ENCODE measurements at regions not wholly inside any gene's neighbourhood (a gene's known extent, or its start where the extent isn't known, plus 50 kb on each side); places are given as distances from the start of the nearest gene placed in this dataset.
A peak's percentile ranks its signal among the peaks of the same experiment; 100 is the strongest.

DNA sequence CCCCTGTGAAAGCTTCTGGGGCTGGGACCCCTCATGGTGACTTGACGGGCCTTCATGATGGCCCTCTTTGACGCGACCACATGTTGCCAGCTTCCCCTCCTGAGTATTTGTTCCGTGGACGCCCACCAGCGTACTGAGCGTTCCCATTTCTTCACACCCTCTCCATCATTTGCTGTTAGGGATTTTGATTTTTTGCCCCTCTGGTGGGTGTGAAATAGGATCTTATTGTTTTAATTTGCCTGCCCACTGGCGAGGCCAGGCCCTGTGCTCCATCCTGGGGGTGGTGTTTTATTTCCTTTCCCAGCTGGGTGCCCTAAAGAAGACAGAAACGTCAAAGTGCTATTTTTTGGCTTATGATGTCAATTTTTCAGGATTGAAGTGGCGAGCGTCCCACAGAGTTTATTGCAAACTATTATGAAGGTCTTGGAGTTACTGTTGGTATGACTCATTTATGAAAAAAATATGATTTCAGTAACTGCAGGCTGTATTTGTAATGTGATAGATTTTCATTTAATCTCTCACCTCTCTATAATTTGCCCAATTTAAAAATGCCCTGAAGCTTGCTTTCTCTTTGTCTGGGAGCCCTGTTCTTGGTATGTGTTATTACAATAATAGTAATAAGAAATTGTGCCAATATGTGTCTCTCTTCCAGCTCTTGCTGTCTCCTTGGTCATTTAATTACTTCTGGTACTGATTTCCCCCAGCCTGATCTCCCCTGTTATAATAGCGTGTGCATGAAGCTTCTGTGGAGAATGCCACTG lies 99.6 kb downstream of the SLC25A47 start:
- Histone ChIP-seq H3K9me3 (no peaks in the 10 kb centered on the region), H3K4me3 (no peak overlapping the region), H3K27me3 (no peaks in the 10 kb centered on the region), H3K36me3 (no peaks in the 10 kb centered on the region), H3K4me1 (peaks cover 21% of the 10 kb centered on the region), H3K27ac (peak overlapping the region; percentile 45)
- no peak for DNase-seq (ENCODE audit: low spot score in 2 of 2)
- WGBS = 63% methylated on average over 12 of the region's 12 CpGs
- TF ChIP-seq EP300 (IDR thresholded peaks at IDR 0.05) (no peak), POLR2A (IDR thresholded peaks at IDR 0.05) (no peak), POLR2AphosphoS5 (IDR thresholded peaks at IDR 0.05) (no peak)
- TF ChIP-seq, protein P1, sequence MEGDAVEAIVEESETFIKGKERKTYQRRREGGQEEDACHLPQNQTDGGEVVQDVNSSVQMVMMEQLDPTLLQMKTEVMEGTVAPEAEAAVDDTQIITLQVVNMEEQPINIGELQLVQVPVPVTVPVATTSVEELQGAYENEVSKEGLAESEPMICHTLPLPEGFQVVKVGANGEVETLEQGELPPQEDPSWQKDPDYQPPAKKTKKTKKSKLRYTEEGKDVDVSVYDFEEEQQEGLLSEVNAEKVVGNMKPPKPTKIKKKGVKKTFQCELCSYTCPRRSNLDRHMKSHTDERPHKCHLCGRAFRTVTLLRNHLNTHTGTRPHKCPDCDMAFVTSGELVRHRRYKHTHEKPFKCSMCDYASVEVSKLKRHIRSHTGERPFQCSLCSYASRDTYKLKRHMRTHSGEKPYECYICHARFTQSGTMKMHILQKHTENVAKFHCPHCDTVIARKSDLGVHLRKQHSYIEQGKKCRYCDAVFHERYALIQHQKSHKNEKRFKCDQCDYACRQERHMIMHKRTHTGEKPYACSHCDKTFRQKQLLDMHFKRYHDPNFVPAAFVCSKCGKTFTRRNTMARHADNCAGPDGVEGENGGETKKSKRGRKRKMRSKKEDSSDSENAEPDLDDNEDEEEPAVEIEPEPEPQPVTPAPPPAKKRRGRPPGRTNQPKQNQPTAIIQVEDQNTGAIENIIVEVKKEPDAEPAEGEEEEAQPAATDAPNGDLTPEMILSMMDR (IDR thresholded peaks at IDR 0.05) = no peak

DNA sequence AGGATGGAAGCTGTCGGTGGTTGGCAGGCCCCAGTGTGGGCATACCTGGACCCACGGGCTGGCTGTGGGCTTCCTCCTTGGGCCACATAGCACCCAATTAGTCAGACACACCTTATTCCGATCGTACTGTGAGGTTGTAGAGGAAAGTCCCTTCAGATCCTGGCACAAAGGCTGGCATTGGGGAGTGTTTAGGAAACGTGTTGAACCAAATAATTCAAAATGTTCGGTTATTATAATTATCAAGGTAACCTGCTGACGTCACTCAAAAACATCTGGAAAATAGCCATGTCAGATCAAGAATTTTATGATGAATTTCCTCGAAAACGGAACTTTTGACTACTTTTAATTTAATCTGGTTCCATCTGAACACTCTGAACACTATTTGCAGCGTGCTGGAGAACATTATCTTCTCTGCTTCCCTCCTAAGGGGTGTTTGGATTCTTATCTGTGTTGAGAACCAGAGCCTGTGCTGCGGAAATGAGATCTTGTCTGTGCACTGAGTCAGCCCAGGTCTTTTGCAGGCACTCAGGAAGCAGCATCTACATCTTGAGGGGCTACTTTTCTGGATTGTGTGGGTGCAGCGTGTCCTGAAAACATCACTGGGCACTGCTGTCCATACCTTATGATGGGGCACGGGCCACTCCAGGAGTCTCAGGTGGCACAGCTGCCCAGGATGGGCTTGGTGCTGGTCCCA lies 100.3 kb downstream of the SLC25A47 start:
- Histone ChIP-seq H3K9me3 (no peaks in the 10 kb centered on the region), H3K4me1 (peaks cover 21% of the 10 kb centered on the region), H3K36me3 (no peaks in the 10 kb centered on the region), H3K27me3 (no peaks in the 10 kb centered on the region), H3K4me3 (no peak overlapping the region), H3K27ac (peak overlapping the region; percentile 45)
- 66% methylated on average over 13 of the region's 13 CpGs for WGBS
- no peak for DNase-seq (ENCODE audit: low spot score in 2 of 2)
- TF ChIP-seq EP300 (IDR thresholded peaks at IDR 0.05) (no peak), POLR2AphosphoS5 (IDR thresholded peaks at IDR 0.05) (no peak), POLR2A (IDR thresholded peaks at IDR 0.05) (no peak)
- TF ChIP-seq, protein P1 (IDR thresholded peaks at IDR 0.05) = no peak

DNA sequence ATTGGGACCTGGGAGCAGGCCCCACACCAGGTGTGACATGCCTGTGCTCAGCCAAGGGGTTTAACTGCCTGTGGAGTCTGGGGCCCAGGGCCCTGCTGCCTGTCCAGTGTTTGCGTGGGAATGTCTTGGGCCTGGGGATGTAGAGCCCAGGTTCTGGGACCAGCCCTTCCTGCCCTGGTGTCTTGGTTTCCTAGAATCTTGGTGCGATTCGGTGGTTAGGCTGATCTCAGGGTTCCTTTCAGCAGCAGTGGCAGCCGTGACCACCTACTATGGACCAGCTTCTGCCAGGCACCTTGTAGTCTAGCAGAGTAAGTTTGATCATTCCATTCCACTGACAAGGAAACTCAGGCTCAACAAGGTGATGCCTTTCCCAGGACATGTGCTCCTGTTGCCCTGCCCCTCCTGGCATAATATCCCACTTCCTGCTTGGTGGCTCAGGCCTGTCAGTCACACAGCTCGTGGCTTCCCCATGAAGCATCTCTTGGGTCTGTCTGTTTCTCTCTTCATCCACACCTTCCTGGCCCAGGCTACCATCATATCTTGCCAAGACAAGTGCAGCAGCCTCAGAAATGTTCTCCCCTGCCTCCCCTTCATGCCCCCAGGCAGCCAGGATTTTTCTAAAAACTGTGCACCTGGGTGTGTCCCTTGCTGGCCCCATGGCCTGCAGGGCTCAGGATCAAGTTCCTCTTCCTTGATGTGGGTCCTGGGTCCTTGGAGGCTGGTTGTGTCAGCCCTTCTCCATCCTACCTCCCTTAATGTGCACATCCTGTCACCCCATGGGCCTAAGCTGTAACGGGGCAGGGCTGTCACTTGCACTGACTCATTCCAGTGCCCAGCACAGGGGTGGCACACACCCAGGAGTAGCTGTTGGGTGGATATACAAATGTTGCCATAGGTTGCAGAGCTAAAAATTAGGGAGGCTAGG lies 101.6 kb downstream of the SLC25A47 start:
- WGBS = 74% methylated on average over 5 of the region's 6 CpGs
- no peak overlapping the region for H3K4me3 ChIP-seq
- no peaks in the 10 kb centered on the region for H3K36me3 ChIP-seq
- DNase-seq (ENCODE audit: low spot score in 2 of 2) = no peak
- no peaks in the 10 kb centered on the region for H3K9me3 ChIP-seq
- TF ChIP-seq POLR2AphosphoS5 (IDR thresholded peaks at IDR 0.05) (no peak), EP300 (IDR thresholded peaks at IDR 0.05) (no peak), POLR2A (IDR thresholded peaks at IDR 0.05) (no peak)
- TF ChIP-seq, protein P1 (IDR thresholded peaks at IDR 0.05) = no peak
- H3K4me1 ChIP-seq = peaks cover 21% of the 10 kb centered on the region
- H3K27me3 ChIP-seq = no peaks in the 10 kb centered on the region
- H3K27ac ChIP-seq = no peak overlapping the region

DNA sequence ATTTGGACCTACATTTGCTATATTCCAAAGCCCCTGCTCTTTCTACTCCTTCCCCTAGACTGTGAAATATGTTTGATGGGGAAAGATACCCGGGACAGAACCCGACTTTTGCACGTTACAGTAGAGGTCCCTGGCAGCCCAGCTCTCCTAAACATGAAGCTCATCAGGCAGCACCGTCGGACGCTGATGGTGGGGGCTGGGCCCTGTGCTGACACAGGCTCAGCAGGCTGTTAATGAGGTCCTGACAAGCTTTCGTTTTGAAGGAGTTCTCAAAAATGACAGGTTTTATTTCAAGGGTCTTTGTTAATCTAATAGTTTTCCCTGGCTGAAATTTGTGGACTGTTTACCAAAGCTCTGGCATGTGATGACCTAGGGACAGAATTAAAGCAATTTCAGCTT lies 102.3 kb downstream of the SLC25A47 start:
- Histone ChIP-seq H3K4me1 (peaks cover 21% of the 10 kb centered on the region), H3K27me3 (no peaks in the 10 kb centered on the region), H3K4me3 (no peak overlapping the region), H3K9me3 (no peaks in the 10 kb centered on the region), H3K36me3 (no peaks in the 10 kb centered on the region), H3K27ac (no peak overlapping the region)
- TF ChIP-seq EP300 (IDR thresholded peaks at IDR 0.05) (no peak), POLR2A (IDR thresholded peaks at IDR 0.05) (no peak), POLR2AphosphoS5 (IDR thresholded peaks at IDR 0.05) (no peak)
- TF ChIP-seq, protein P1 (IDR thresholded peaks at IDR 0.05) = no peak
- no peak for DNase-seq (ENCODE audit: low spot score in 2 of 2)
- 69% methylated on average over 7 of the region's 7 CpGs for WGBS
